ENCODE measurements at regions not wholly inside any gene's neighbourhood (a gene's known extent, or its start where the extent isn't known, plus 50 kb on each side); places are given as distances from the start of the nearest gene placed in this dataset.

- DNase-seq (ENCODE audit: low read depth): peak; percentile 74
Observed at GRCh38 chr12:107372229-107372658, 278.9 kb upstream of the CRY1 start.

- DNase-seq (ENCODE audit: low read depth): no peak
Observed at GRCh38 chr12:107373238-107373809, 280.0 kb upstream of the CRY1 start.

GRCh38 chr12:107374161-107374840, 281.0 kb upstream of the CRY1 start:
- no peak for DNase-seq (ENCODE audit: low read depth)

- DNase-seq (ENCODE audit: low read depth): no peak
Observed at GRCh38 chr12:107375231-107375630, 281.9 kb upstream of the CRY1 start.

- DNase-seq (ENCODE audit: low read depth): no peak
Observed at GRCh38 chr12:107377596-107378385, 284.4 kb upstream of the CRY1 start.

GRCh38 chr12:107378609-107379008, 285.3 kb upstream of the CRY1 start:
- no peak for DNase-seq (ENCODE audit: low read depth)

- DNase-seq (ENCODE audit: low read depth): peak; percentile 42
Observed at GRCh38 chr12:107379142-107379851, 285.9 kb upstream of the CRY1 start.

- peak; percentile 44 for DNase-seq (ENCODE audit: low read depth)
Observed at GRCh38 chr12:107379852-107380567, 286.7 kb upstream of the CRY1 start.

GRCh38 chr12:107384645-107385044, 291.3 kb upstream of the CRY1 start:
- DNase-seq (ENCODE audit: low read depth): no peak

GRCh38 chr12:107385509-107385908, 292.2 kb upstream of the CRY1 start:
- peak; percentile 41 for DNase-seq (ENCODE audit: low read depth)

- DNase-seq (ENCODE audit: low read depth): no peak
Observed at GRCh38 chr12:107386569-107386968, 293.2 kb upstream of the CRY1 start.

- no peak for DNase-seq (ENCODE audit: low read depth)
Observed at GRCh38 chr12:107388263-107388662, 294.9 kb upstream of the CRY1 start.

GRCh38 chr12:107390414-107390813, 295.2 kb upstream of the PWP1 start:
- no peak for DNase-seq (ENCODE audit: low read depth)

GRCh38 chr12:107393043-107393717, 292.4 kb upstream of the PWP1 start:
- peak; percentile 34 for DNase-seq (ENCODE audit: low read depth)

- DNase-seq (ENCODE audit: low read depth): no peak
Observed at GRCh38 chr12:107394693-107395092, 290.9 kb upstream of the PWP1 start.

GRCh38 chr12:107395817-107396216, 289.8 kb upstream of the PWP1 start:
- no peak for DNase-seq (ENCODE audit: low read depth)

GRCh38 chr12:107396991-107397390, 288.6 kb upstream of the PWP1 start:
- no peak for DNase-seq (ENCODE audit: low read depth)

GRCh38 chr12:107397890-107398500, 287.6 kb upstream of the PWP1 start:
- DNase-seq (ENCODE audit: low read depth): peak; percentile 18

- peak; percentile 26 for DNase-seq (ENCODE audit: low read depth)
Observed at GRCh38 chr12:107399046-107399445, 286.6 kb upstream of the PWP1 start.

- peak; percentile 82 for DNase-seq (ENCODE audit: low read depth)
Observed at GRCh38 chr12:107400686-107401447, 284.7 kb upstream of the PWP1 start.
